B cell (primary cell): ENCODE measurements at regions not wholly inside any gene's neighbourhood (a gene's known extent, or its start where the extent isn't known, plus 50 kb on each side); places are given as distances from the start of the nearest gene placed in this dataset.

ENCODE experiments used
- EZH2 ChIP-seq: IDR thresholded peaks from 2 replicates; pipeline ENCODE4 v1.6.1; 2012; ENCODE audit warnings: borderline replicate concordance, low read depth, mild to moderate bottlenecking, moderate library complexity, low read length; ENCODE audit not compliant: insufficient read depth, poor library complexity, severe bottlenecking
- TF ChIP-seq, protein P1 (sequence below): fragments of 200-600 bp; IDR thresholded peaks from one replicate; pipeline ENCODE4 v1.8.0; 2022; ENCODE audit warnings: antibody characterized with exemption, mild to moderate bottlenecking

DNA sequence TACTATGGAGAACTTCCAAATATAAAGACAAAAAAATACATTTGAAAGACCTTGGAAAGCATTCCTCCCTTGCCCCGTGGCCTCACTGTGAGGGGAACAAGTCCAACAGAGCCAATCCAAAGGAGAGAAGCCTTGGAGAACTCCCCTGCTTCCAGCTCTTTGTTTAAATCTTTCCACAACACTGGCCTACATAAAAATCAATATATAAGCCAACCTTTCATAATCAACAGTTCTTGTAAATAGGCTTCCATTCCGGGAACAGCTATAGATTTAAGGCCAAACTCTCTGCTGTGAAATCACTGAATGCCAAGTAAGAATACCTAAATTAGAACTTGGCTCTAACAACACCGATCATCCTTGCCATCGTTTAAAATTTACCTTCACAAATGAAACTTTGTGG is 242.1 kb downstream of the HACE1 start:
- TF ChIP-seq, protein P1, sequence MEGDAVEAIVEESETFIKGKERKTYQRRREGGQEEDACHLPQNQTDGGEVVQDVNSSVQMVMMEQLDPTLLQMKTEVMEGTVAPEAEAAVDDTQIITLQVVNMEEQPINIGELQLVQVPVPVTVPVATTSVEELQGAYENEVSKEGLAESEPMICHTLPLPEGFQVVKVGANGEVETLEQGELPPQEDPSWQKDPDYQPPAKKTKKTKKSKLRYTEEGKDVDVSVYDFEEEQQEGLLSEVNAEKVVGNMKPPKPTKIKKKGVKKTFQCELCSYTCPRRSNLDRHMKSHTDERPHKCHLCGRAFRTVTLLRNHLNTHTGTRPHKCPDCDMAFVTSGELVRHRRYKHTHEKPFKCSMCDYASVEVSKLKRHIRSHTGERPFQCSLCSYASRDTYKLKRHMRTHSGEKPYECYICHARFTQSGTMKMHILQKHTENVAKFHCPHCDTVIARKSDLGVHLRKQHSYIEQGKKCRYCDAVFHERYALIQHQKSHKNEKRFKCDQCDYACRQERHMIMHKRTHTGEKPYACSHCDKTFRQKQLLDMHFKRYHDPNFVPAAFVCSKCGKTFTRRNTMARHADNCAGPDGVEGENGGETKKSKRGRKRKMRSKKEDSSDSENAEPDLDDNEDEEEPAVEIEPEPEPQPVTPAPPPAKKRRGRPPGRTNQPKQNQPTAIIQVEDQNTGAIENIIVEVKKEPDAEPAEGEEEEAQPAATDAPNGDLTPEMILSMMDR: no peak
- TF ChIP-seq EZH2: no peak
